Sigmoid colon (tissue), 3 donors: ENCODE measurements at regions not wholly inside any gene's neighbourhood (a gene's known extent, or its start where the extent isn't known, plus 50 kb on each side); places are given as distances from the start of the nearest gene placed in this dataset.

Source experiments
- CTCF ChIP-seq, 4 experiments: fragments of 450-650 bp in 3 of 4; fragments of 200-600 bp in 1 of 4; IDR thresholded peaks; one replicate each; pipeline ENCODE4 v1.5.1; 2016 to 2019; ENCODE audit warnings: antibody characterized with exemption in 4 of 4, mild to moderate bottlenecking in 3 of 4, moderate library complexity in 2 of 4
- POLR2A ChIP-seq, 2 donors: fragments of 450-650 bp; IDR thresholded peaks; one replicate each; pipeline ENCODE4 v1.6.1; 2016; ENCODE audit warnings: antibody characterized with exemption in 2 of 2, mild to moderate bottlenecking in 2 of 2, moderate library complexity in 2 of 2

GRCh38 chr7:33710608-33711007 lies 194.7 kb upstream of the BMPER start:
- no peak for TF ChIP-seq CTCF (IDR thresholded peaks at IDR 0.05)
- TF ChIP-seq POLR2A (IDR thresholded peaks at IDR 0.05): no peak
